Prostate gland (tissue), 2 donors: ENCODE measurements at regions not wholly inside any gene's neighbourhood (a gene's known extent, or its start where the extent isn't known, plus 50 kb on each side); places are given as distances from the start of the nearest gene placed in this dataset.

Experiments used
- POLR2A ChIP-seq: fragments of 450-650 bp; IDR thresholded peaks from one replicate; pipeline ENCODE4 v1.6.1; 2016; ENCODE audit warnings: antibody characterized with exemption, mild to moderate bottlenecking
- POLR2AphosphoS5 ChIP-seq: sonication (generic); formaldehyde crosslinking; IDR thresholded peaks from one replicate; pipeline ENCODE4 v1.6.1; 2017; ENCODE audit warnings: antibody characterized with exemption
- TF ChIP-seq, protein P1 (sequence below), 4 experiments: fragments of 200-600 bp in 2 of 4; fragments of 450-650 bp in 2 of 4; sonication (generic) in 2 of 4; IDR thresholded peaks; 1 replicate in 3 of 4; 2 replicates in 1 of 4; pipeline ENCODE4 v1.5.1; 2016 to 2019; ENCODE audit warnings: antibody characterized with exemption in 4 of 4, mild to moderate bottlenecking in 2 of 4, moderate library complexity in 2 of 4

DNA sequence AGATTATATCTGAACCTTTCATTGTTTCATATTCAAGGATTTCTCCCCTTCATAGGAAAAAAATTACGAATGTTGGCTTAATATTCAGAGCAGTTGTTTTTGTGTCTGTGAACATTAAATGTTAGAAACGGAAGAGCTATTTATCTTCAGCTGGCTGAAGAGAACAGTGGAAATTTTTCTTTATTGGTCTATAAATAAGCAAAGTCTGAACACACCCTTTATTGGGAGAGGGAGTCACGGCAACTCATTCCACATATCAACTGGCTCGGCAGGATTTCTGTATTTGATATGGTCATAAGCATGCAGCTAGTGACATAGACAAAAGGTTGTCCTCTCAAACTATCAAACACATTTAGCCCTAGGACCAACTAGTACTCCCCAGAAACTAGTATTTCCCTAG is 468.4 kb upstream of the HNRNPA3 start:
- TF ChIP-seq, protein P1, sequence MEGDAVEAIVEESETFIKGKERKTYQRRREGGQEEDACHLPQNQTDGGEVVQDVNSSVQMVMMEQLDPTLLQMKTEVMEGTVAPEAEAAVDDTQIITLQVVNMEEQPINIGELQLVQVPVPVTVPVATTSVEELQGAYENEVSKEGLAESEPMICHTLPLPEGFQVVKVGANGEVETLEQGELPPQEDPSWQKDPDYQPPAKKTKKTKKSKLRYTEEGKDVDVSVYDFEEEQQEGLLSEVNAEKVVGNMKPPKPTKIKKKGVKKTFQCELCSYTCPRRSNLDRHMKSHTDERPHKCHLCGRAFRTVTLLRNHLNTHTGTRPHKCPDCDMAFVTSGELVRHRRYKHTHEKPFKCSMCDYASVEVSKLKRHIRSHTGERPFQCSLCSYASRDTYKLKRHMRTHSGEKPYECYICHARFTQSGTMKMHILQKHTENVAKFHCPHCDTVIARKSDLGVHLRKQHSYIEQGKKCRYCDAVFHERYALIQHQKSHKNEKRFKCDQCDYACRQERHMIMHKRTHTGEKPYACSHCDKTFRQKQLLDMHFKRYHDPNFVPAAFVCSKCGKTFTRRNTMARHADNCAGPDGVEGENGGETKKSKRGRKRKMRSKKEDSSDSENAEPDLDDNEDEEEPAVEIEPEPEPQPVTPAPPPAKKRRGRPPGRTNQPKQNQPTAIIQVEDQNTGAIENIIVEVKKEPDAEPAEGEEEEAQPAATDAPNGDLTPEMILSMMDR (IDR thresholded peaks at IDR 0.05): no peak
- peak; percentile 75 for TF ChIP-seq POLR2AphosphoS5
- no peak for TF ChIP-seq POLR2A
